ENCODE measurements at regions not wholly inside any gene's neighbourhood (a gene's known extent, or its start where the extent isn't known, plus 50 kb on each side); places are given as distances from the start of the nearest gene placed in this dataset.

GRCh38 chr15:62835351-62835750, 207.2 kb upstream of the TPM1 start:
- ChIA-PET CTCF (no interaction called here), POLR2A (no interaction called here)
- no peak overlapping the region for H3K4me3 ChIP-seq (ENCODE audit: low read depth, low read length)
- TF ChIP-seq CTCF (IDR thresholded peaks at IDR 0.05; ENCODE audit: insufficient read depth, low read length, missing control alignments) = no peak
- DNase-seq (ENCODE audit: low read depth, low spot score) = no peak

GRCh38 chr15:62835762-62836161, 206.8 kb upstream of the TPM1 start:
- ChIA-PET CTCF (no interaction called here), POLR2A (no interaction called here)
- no peak overlapping the region for H3K4me3 ChIP-seq (ENCODE audit: low read depth, low read length)
- no peak for DNase-seq (ENCODE audit: low read depth, low spot score)
- no peak for TF ChIP-seq CTCF (IDR thresholded peaks at IDR 0.05; ENCODE audit: insufficient read depth, low read length, missing control alignments)

- no peak for DNase-seq (ENCODE audit: low read depth, low spot score)
- H3K4me3 ChIP-seq (ENCODE audit: low read depth, low read length) = no peak overlapping the region
- ChIA-PET CTCF (interaction anchor here (1.1 to 1.9 kb wide), 5 partner anchors 8 to 98 kb away, joined by 3 to 5 read pairs (median 5); no protein-coding TSS in a partner anchor), POLR2A (interaction anchor here (0.7 to 1.4 kb wide), 3 partner anchors 10 to 216 kb away, joined by 3 to 6 read pairs (median 3); no protein-coding TSS in a partner anchor)
- no peak for TF ChIP-seq CTCF (IDR thresholded peaks at IDR 0.05; ENCODE audit: insufficient read depth, low read length, missing control alignments)
Measured at GRCh38 chr15:62840526-62841268, 201.8 kb upstream of the TPM1 start.

GRCh38 chr15:62841269-62841628, 201.3 kb upstream of the TPM1 start:
- H3K4me3 ChIP-seq (ENCODE audit: low read depth, low read length) = no peak overlapping the region
- ChIA-PET CTCF (interaction anchor here (1.4 to 1.9 kb wide), 2 partner anchors 10 to 13 kb away, joined by 5 read pairs; no protein-coding TSS in a partner anchor), POLR2A (interaction anchor here (0.5 to 1.4 kb wide), 5 partner anchors 9 to 216 kb away, joined by 3 to 6 read pairs (median 3); no protein-coding TSS in a partner anchor)
- no peak for DNase-seq (ENCODE audit: low read depth, low spot score)
- no peak for TF ChIP-seq CTCF (IDR thresholded peaks at IDR 0.05; ENCODE audit: insufficient read depth, low read length, missing control alignments)

- no peak for TF ChIP-seq CTCF (IDR thresholded peaks at IDR 0.05; ENCODE audit: insufficient read depth, low read length, missing control alignments)
- H3K4me3 ChIP-seq (ENCODE audit: low read depth, low read length) = no peak overlapping the region
- DNase-seq (ENCODE audit: low read depth, low spot score) = no peak
- CTCF ChIA-PET = interaction anchor here (1.4 to 1.9 kb wide), 3 partner anchors 9 to 202 kb away, joined by 4 to 5 read pairs (median 5); no protein-coding TSS in a partner anchor
- POLR2A ChIA-PET = interaction anchor here (0.6 to 1.4 kb wide), 3 partner anchors 9 to 206 kb away, joined by 3 to 6 read pairs (median 3); no protein-coding TSS in a partner anchor
Measured at GRCh38 chr15:62841891-62842559, 200.5 kb upstream of the TPM1 start.

GRCh38 chr15:62843311-62843710, 199.2 kb upstream of the TPM1 start:
- H3K4me3 ChIP-seq (ENCODE audit: low read depth, low read length) = no peak overlapping the region
- CTCF ChIA-PET = interaction anchor here (1.0 kb wide), 1 partner anchor 61 kb away, joined by 4 read pairs; no protein-coding TSS in a partner anchor

More at GRCh38 chr15:62843311-62843710, 199.2 kb upstream of the TPM1 start:
- TF ChIP-seq CTCF (IDR thresholded peaks at IDR 0.05; ENCODE audit: insufficient read depth, low read length, missing control alignments) = no peak
- POLR2A ChIA-PET = interaction anchor here (0.5 kb wide), 1 partner anchor 40 kb away, joined by 4 read pairs; no protein-coding TSS in a partner anchor
- no peak for DNase-seq (ENCODE audit: low read depth, low spot score)
